HepG2 (cell line): ENCODE measurements at regions not wholly inside any gene's neighbourhood (a gene's known extent, or its start where the extent isn't known, plus 50 kb on each side); places are given as distances from the start of the nearest gene placed in this dataset.

Source experiments
- BCL6 ChIP-seq: IDR thresholded peaks from 2 replicates; pipeline ENCODE4 v1.6.1; 2016; ENCODE audit warnings: missing genetic modification reagents, missing compliant biosample characterization
- BRCA1 ChIP-seq: sonication (generic); formaldehyde crosslinking; IDR thresholded peaks from 2 replicates; pipeline ENCODE4 v1.4.0; 2020; ENCODE audit warnings: missing genetic modification reagents
- FIP1L1 ChIP-seq: fragments of 200-400 bp; formaldehyde crosslinking; IDR thresholded peaks from 2 replicates; pipeline ENCODE4 v1.6.1; 2018; ENCODE audit warnings: low read depth, mild to moderate bottlenecking, low read length, moderate library complexity, borderline replicate concordance; ENCODE audit not compliant: insufficient read depth
- GABPB1 ChIP-seq: IDR thresholded peaks from 2 replicates; pipeline ENCODE4 v1.6.1; 2016; ENCODE audit warnings: mild to moderate bottlenecking, missing genetic modification reagents, moderate library complexity, missing compliant biosample characterization
- KLF11 ChIP-seq: IDR thresholded peaks from 2 replicates; pipeline ENCODE4 v1.6.1; 2016; ENCODE audit warnings: missing compliant biosample characterization
- NFRKB ChIP-seq: fragments of 450-650 bp; IDR thresholded peaks from 2 replicates; pipeline ENCODE4 v1.6.1; 2017
- NFYC ChIP-seq: IDR thresholded peaks from 2 replicates; pipeline ENCODE4 v1.6.1; 2016; ENCODE audit warnings: missing genetic modification reagents, missing compliant biosample characterization
- PHF8 ChIP-seq: sonication (generic); formaldehyde crosslinking; IDR thresholded peaks from 2 replicates; pipeline ENCODE4 v1.5.0; 2020; ENCODE audit warnings: missing genetic modification reagents
- PITX1 ChIP-seq: sonication (generic); formaldehyde crosslinking; IDR thresholded peaks from 2 replicates; pipeline ENCODE4 v1.5.1; 2020; ENCODE audit warnings: mild to moderate bottlenecking, missing genetic modification reagents
- RFXAP ChIP-seq: sonication (generic); formaldehyde crosslinking; IDR thresholded peaks from 2 replicates; pipeline ENCODE4 v1.4.0; 2020; ENCODE audit warnings: missing genetic modification reagents, borderline replicate concordance
- SMAD9 ChIP-seq: sonication (generic); formaldehyde crosslinking; IDR thresholded peaks from 2 replicates; pipeline ENCODE4 v1.5.1; 2020; ENCODE audit warnings: mild to moderate bottlenecking, missing genetic modification reagents
- WIZ ChIP-seq: sonication (generic); formaldehyde crosslinking; IDR thresholded peaks from 2 replicates; pipeline ENCODE4 v1.5.1; 2020; ENCODE audit warnings: mild to moderate bottlenecking, missing genetic modification reagents
- ZBTB20 ChIP-seq: sonication (generic); formaldehyde crosslinking; IDR thresholded peaks from 2 replicates; pipeline ENCODE4 v1.8.1; 2023; ENCODE audit warnings: missing genetic modification reagents, low read depth, mild to moderate bottlenecking, borderline replicate concordance
- ZFP62 ChIP-seq: sonication (generic); formaldehyde crosslinking; IDR thresholded peaks from 2 replicates; pipeline ENCODE4 v1.4.0; 2020; ENCODE audit warnings: missing genetic modification reagents
- ZNF207 ChIP-seq: fragments of 450-650 bp; IDR thresholded peaks from 2 replicates; pipeline ENCODE4 v1.6.1; 2016; ENCODE audit warnings: antibody characterized with exemption, borderline replicate concordance
- ZNF3 ChIP-seq: IDR thresholded peaks from 2 replicates; pipeline ENCODE4 v1.7.0; 2017; ENCODE audit warnings: inconsistent platforms
- ZNF619 ChIP-seq: sonication (generic); formaldehyde crosslinking; IDR thresholded peaks from 2 replicates; pipeline ENCODE4 v1.4.0; 2020; ENCODE audit warnings: mild to moderate bottlenecking, missing genetic modification reagents
- ZNF670 ChIP-seq: sonication (generic); formaldehyde crosslinking; IDR thresholded peaks from 2 replicates; pipeline ENCODE4 v1.8.0; 2022; ENCODE audit warnings: mild to moderate bottlenecking, missing genetic modification reagents, borderline replicate concordance
- ZNF879 ChIP-seq: sonication (generic); formaldehyde crosslinking; IDR thresholded peaks from 2 replicates; pipeline ENCODE4 v1.8.1; 2023; ENCODE audit warnings: missing genetic modification reagents
- ZNF883 ChIP-seq: sonication (generic); formaldehyde crosslinking; IDR thresholded peaks from 2 replicates; pipeline ENCODE4 v1.5.1; 2020; ENCODE audit warnings: mild to moderate bottlenecking, missing genetic modification reagents; ENCODE audit errors: not compliant biosample characterization
- TF ChIP-seq, protein P1 (sequence below), 2 experiments: fragments of 450-650 bp in 1 of 2; sonication (generic) in 1 of 2; formaldehyde crosslinking in 1 of 2; IDR thresholded peaks; 2 replicates each; pipeline versions ENCODE4 v1.6.1 to v1.8.0; 2016 to 2022; ENCODE audit warnings: antibody characterized with exemption in 1 of 2, mild to moderate bottlenecking in 1 of 2, missing genetic modification reagents in 1 of 2
- TF ChIP-seq, protein P2 (sequence below): sonication (generic); formaldehyde crosslinking; IDR thresholded peaks from 2 replicates; pipeline ENCODE4 v1.8.0; 2022; ENCODE audit warnings: missing genetic modification reagents, mild to moderate bottlenecking, borderline replicate concordance

DNA sequence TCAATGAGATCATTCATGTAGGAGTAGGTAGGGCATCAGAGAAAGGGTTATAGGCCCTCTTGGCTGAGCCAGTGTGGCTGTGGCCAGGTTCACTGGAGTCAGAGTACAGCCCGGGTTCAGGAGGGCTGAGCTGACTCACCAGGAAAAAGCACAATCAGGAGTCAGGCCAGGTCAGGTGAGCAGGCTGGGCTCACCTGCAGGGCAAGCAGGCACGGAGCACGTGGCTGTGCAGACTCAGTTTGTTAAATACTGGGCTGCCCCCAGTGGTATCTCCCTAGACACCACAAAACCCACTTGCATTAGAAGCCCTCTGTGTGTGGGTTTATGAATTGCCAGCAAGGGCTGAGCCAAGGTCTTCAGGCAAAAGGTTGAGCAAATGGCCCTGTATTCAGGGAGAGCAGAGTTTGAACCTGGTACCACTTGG is 122.1 kb upstream of the SERBP1 start (continued):
- TF ChIP-seq BCL6, result peak; percentile 84
- no peak for TF ChIP-seq ZNF670 (CRISPR knock-in tag)
- peak; percentile 82 for TF ChIP-seq PITX1
- TF ChIP-seq NFRKB, result no peak
- no peak for TF ChIP-seq ZNF3 (CRISPR knock-in tag)
- 0 out of 2 replicates have a peak, but pooled peaks have one; percentile 40 for TF ChIP-seq ZNF619
- TF ChIP-seq RFXAP (CRISPR knock-in tag), result peak; percentile 25; the same call in 1 of the 2 replicates
- no peak for TF ChIP-seq FIP1L1
- TF ChIP-seq KLF11 (CRISPR knock-in tag), result peak; percentile 44; the same call in 1 of the 2 replicates
- TF ChIP-seq ZNF883, result no peak
- peak; percentile 79; the same call in 1 of the 2 replicates for TF ChIP-seq ZBTB20 (CRISPR knock-in tag)
- TF ChIP-seq BRCA1 (CRISPR knock-in tag), result peak; percentile 87; the same call in 1 of the 2 replicates
- no peak for TF ChIP-seq SMAD9 (CRISPR knock-in tag)
- TF ChIP-seq ZFP62 (CRISPR knock-in tag), result no peak
- TF ChIP-seq ZNF879, result no peak
- no peak for TF ChIP-seq PHF8 (CRISPR knock-in tag)
- TF ChIP-seq GABPB1 (CRISPR knock-in tag), result peak; percentile 36; the same call in 1 of the 2 replicates
- TF ChIP-seq, protein P1, sequence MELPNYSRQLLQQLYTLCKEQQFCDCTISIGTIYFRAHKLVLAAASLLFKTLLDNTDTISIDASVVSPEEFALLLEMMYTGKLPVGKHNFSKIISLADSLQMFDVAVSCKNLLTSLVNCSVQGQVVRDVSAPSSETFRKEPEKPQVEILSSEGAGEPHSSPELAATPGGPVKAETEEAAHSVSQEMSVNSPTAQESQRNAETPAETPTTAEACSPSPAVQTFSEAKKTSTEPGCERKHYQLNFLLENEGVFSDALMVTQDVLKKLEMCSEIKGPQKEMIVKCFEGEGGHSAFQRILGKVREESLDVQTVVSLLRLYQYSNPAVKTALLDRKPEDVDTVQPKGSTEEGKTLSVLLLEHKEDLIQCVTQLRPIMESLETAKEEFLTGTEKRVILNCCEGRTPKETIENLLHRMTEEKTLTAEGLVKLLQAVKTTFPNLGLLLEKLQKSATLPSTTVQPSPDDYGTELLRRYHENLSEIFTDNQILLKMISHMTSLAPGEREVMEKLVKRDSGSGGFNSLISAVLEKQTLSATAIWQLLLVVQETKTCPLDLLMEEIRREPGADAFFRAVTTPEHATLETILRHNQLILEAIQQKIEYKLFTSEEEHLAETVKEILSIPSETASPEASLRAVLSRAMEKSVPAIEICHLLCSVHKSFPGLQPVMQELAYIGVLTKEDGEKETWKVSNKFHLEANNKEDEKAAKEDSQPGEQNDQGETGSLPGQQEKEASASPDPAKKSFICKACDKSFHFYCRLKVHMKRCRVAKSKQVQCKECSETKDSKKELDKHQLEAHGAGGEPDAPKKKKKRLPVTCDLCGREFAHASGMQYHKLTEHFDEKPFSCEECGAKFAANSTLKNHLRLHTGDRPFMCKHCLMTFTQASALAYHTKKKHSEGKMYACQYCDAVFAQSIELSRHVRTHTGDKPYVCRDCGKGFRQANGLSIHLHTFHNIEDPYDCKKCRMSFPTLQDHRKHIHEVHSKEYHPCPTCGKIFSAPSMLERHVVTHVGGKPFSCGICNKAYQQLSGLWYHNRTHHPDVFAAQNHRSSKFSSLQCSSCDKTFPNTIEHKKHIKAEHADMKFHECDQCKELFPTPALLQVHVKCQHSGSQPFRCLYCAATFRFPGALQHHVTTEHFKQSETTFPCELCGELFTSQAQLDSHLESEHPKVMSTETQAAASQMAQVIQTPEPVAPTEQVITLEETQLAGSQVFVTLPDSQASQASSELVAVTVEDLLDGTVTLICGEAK (IDR thresholded peaks at IDR 0.05), result no peak
- TF ChIP-seq, protein P1 (CRISPR knock-in tag; IDR thresholded peaks at IDR 0.05), result peak; percentile 54; the same call in 1 of the 2 replicates
- TF ChIP-seq, protein P2, sequence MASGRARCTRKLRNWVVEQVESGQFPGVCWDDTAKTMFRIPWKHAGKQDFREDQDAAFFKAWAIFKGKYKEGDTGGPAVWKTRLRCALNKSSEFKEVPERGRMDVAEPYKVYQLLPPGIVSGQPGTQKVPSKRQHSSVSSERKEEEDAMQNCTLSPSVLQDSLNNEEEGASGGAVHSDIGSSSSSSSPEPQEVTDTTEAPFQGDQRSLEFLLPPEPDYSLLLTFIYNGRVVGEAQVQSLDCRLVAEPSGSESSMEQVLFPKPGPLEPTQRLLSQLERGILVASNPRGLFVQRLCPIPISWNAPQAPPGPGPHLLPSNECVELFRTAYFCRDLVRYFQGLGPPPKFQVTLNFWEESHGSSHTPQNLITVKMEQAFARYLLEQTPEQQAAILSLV, result no peak
- TF ChIP-seq NFYC, result no peak
- TF ChIP-seq WIZ (CRISPR knock-in tag), result no peak
- TF ChIP-seq ZNF207, result no peak
